DND-41 (cell line): ENCODE measurements at regions not wholly inside any gene's neighbourhood (a gene's known extent, or its start where the extent isn't known, plus 50 kb on each side); places are given as distances from the start of the nearest gene placed in this dataset.

Source experiments
- EZH2 ChIP-seq: IDR thresholded peaks from 3 replicates; pipeline ENCODE4 v1.6.1; 2012; ENCODE audit warnings: borderline replicate concordance, low read depth, mild to moderate bottlenecking, moderate library complexity, low read length, inconsistent platforms; ENCODE audit not compliant: severe bottlenecking
- TF ChIP-seq, protein P1 (sequence below): IDR thresholded peaks from 2 replicates; pipeline ENCODE4 v1.5.1; 2012; ENCODE audit warnings: borderline replicate concordance, low read length, moderate library complexity, mild to moderate bottlenecking; ENCODE audit not compliant: poor library complexity, severe bottlenecking; ENCODE audit errors: extremely low read depth

DNA sequence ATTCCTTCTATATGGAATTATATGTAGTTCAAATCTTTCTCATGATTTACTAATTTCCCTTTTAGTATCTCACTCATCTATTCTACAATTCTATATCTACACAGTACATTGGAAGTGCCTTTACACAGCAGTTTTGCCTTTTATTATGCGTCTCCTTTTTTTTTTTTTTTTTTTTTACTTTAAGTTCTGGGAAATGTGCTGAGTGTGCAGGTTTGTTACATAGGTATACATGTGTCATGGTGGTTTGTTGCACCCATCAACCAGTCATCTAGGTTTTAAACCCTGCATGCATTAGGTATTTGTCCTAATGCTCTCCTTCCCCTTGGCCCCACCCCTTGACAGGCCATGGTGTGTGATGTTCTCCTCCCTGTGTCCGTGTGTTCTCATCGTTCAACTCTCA is 1150.1 kb upstream of the PRR20A start:
- TF ChIP-seq, protein P1, sequence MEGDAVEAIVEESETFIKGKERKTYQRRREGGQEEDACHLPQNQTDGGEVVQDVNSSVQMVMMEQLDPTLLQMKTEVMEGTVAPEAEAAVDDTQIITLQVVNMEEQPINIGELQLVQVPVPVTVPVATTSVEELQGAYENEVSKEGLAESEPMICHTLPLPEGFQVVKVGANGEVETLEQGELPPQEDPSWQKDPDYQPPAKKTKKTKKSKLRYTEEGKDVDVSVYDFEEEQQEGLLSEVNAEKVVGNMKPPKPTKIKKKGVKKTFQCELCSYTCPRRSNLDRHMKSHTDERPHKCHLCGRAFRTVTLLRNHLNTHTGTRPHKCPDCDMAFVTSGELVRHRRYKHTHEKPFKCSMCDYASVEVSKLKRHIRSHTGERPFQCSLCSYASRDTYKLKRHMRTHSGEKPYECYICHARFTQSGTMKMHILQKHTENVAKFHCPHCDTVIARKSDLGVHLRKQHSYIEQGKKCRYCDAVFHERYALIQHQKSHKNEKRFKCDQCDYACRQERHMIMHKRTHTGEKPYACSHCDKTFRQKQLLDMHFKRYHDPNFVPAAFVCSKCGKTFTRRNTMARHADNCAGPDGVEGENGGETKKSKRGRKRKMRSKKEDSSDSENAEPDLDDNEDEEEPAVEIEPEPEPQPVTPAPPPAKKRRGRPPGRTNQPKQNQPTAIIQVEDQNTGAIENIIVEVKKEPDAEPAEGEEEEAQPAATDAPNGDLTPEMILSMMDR = no peak
- no peak for TF ChIP-seq EZH2
